K562 (cell line): ENCODE measurements at regions not wholly inside any gene's neighbourhood (a gene's known extent, or its start where the extent isn't known, plus 50 kb on each side); places are given as distances from the start of the nearest gene placed in this dataset.
A peak's percentile ranks its signal among the peaks of the same experiment; 100 is the strongest.

Experiments
- ATAC-seq: fragments of 200-7000 bp; cut with Tn5 transposase; 3 replicates; pipeline ENCODE4 v1.9.1; 2020; ENCODE audit warnings: moderate library complexity
- BruUV-seq: library from RNA; stranded (reverse); fragments of 400-500 nt; replicated peaks from 2 replicates; lab custom pipeline; 2021; lab: Mats Ljungman, UMichigan
- CTCF ChIA-PET: fragments of 300-600 bp; formaldehyde crosslinking; extraction: SDS; loops from one replicate; lab custom pipeline; 2021; ENCODE audit warnings: low intra/inter-chr PET ratio; lab: Yijun Ruan, JAX
- POLR2A ChIA-PET: fragments of 300-600, 350-650 bp; sonication (Branson Sonifier 250); formaldehyde crosslinking; extraction: SDS; loops from one replicate; lab custom pipeline; 2021; ENCODE audit warnings: antibody characterized with exemption, inconsistent platforms; lab: Yijun Ruan, JAX
- DNase-seq, 4 experiments: peaks; one replicate each; pipeline versions ENCODE4 v3.0.0 to v3.0.0-alpha.2; 2011 to 2018; ENCODE audit warnings: low spot score in 3 of 4, mixed read lengths in 3 of 4; ENCODE audit errors: extremely low read depth in 1 of 4
- FAIRE-seq: peaks from 2 replicates; lab custom pipeline; 2011; peaks lifted over from hg19 to GRCh38; lab: Jason Lieb, UNC
- H2AFZ ChIP-seq: 2 replicates; pipeline ENCODE4 v1.6.0; 2011; ENCODE audit warnings: low read depth, low read length, control low read depth, inconsistent platforms
- H3K27ac ChIP-seq: fragments of 200-600 bp; 3 replicates; pipeline ENCODE4 v1.8.0; 2011; ENCODE audit warnings: low read depth, mild to moderate bottlenecking, control low read depth, inconsistent platforms, low read length, moderate library complexity, mixed read lengths; ENCODE audit errors: extremely low read depth
- H3K27me3 ChIP-seq, 2 experiments: fragments of 300-600 bp in 1 of 2; 2 replicates in 1 of 2; 3 replicates in 1 of 2; pipeline versions ENCODE4 v1.6.0 to v1.8.0; 2011; ENCODE audit warnings: inconsistent platforms in 2 of 2, low read length in 2 of 2, mild to moderate bottlenecking in 1 of 2, mixed read lengths in 1 of 2, moderate library complexity in 1 of 2; ENCODE audit not compliant: control insufficient read depth in 2 of 2, insufficient read depth in 2 of 2
- H3K36me3 ChIP-seq: fragments of 300-600 bp; 3 replicates; pipeline ENCODE4 v1.8.0; 2011; ENCODE audit warnings: mild to moderate bottlenecking, low read length, inconsistent platforms; ENCODE audit not compliant: control insufficient read depth, insufficient read depth
- H3K4me1 ChIP-seq, 2 experiments: fragments of 200-600 bp in 1 of 2; replicated peaks in 1 of 2; 2 replicates in 1 of 2; 3 replicates in 1 of 2; pipeline versions ENCODE4 v1.5.1 to v1.8.0; 2011; ENCODE audit warnings: inconsistent platforms in 2 of 2, low read length in 2 of 2, mild to moderate bottlenecking in 1 of 2, mixed read lengths in 1 of 2, moderate library complexity in 1 of 2; ENCODE audit not compliant: control insufficient read depth in 2 of 2, insufficient read depth in 2 of 2
- H3K4me2 ChIP-seq: 2 replicates; pipeline ENCODE4 v1.6.1; 2011; ENCODE audit warnings: low read length, control low read depth, inconsistent platforms, mixed read lengths; ENCODE audit not compliant: insufficient read depth
- H3K4me3 ChIP-seq: fragments of 200-600 bp; sonication (generic), shearing (Covaris generic); 2 replicates; pipeline ENCODE4 v1.5.1; 2016; ENCODE audit warnings: control low read depth, inconsistent platforms
- H3K79me2 ChIP-seq: fragments of 200-600 bp; 3 replicates; pipeline ENCODE4 v1.8.0; 2011; ENCODE audit warnings: low read length, inconsistent platforms; ENCODE audit not compliant: control insufficient read depth, insufficient read depth
- H3K9ac ChIP-seq, 2 experiments: 2 replicates each; pipeline versions ENCODE4 v1.6.0 to v1.6.1; 2011; ENCODE audit warnings: low read depth in 2 of 2, low read length in 2 of 2, control low read depth in 1 of 2, inconsistent platforms in 1 of 2, mild to moderate bottlenecking in 1 of 2, mixed read lengths in 1 of 2; ENCODE audit not compliant: insufficient read depth in 1 of 2
- H3K9me1 ChIP-seq: one replicate; pipeline ENCODE4 v1.6.0; 2011; ENCODE audit warnings: inconsistent platforms, mild to moderate bottlenecking, low read length, moderate library complexity; ENCODE audit not compliant: control insufficient read depth, insufficient read depth
- H3K9me3 ChIP-seq: replicated peaks from 2 replicates; pipeline ENCODE4 v1.5.1; 2011; ENCODE audit warnings: low read depth, low read length, inconsistent platforms; ENCODE audit not compliant: control insufficient read depth, insufficient read depth
- H4K20me1 ChIP-seq: replicated peaks from 2 replicates; pipeline ENCODE4 v1.6.1; 2011; ENCODE audit warnings: low read length, inconsistent platforms, mixed read lengths; ENCODE audit not compliant: control insufficient read depth, insufficient read depth
- FOXP1 ChIP-seq: sonication (generic); formaldehyde crosslinking; IDR thresholded peaks from 2 replicates; pipeline ENCODE4 v1.8.0; 2022; ENCODE audit warnings: mild to moderate bottlenecking, missing genetic modification reagents
- GTF2A2 ChIP-seq: IDR thresholded peaks from 2 replicates; pipeline ENCODE4 v1.6.1; 2016; ENCODE audit warnings: mild to moderate bottlenecking, missing genetic modification characterization, missing compliant biosample characterization
- HINFP ChIP-seq: fragments of 450-650 bp; conservative IDR thresholded peaks from 2 replicates; pipeline ENCODE4 v1.6.1; 2016; ENCODE audit warnings: missing genetic modification characterization, low read depth, mild to moderate bottlenecking, control low read depth, missing compliant biosample characterization
- IRF9 ChIP-seq: fragments of 450-650 bp; IDR thresholded peaks from 2 replicates; pipeline ENCODE4 v1.6.1; 2016; ENCODE audit warnings: missing biosample characterization, missing genetic modification characterization
- MXD1 ChIP-seq: fragments of 250-450 bp; sonication (Bioruptor Pico); IDR thresholded peaks from 2 replicates; pipeline ENCODE4 v1.8.0; 2021; ENCODE audit warnings: borderline replicate concordance, mild to moderate bottlenecking, moderate library complexity; ENCODE audit not compliant: poor library complexity, severe bottlenecking
- PTRF ChIP-seq: fragments of 450-650 bp; IDR thresholded peaks from 2 replicates; pipeline ENCODE4 v1.6.1; 2016; ENCODE audit warnings: mild to moderate bottlenecking, missing genetic modification characterization, missing compliant biosample characterization
- PTTG1 ChIP-seq: fragments of 450-650 bp; IDR thresholded peaks from 2 replicates; pipeline ENCODE4 v1.6.1; 2016; ENCODE audit warnings: low read depth, mild to moderate bottlenecking, missing genetic modification characterization, missing compliant biosample characterization
- PYGO2 ChIP-seq: fragments of 450-650 bp; IDR thresholded peaks from 2 replicates; pipeline ENCODE4 v1.6.1; 2016; ENCODE audit warnings: mild to moderate bottlenecking, missing genetic modification characterization, moderate library complexity, missing compliant biosample characterization
- TAF7 ChIP-seq: fragments of 450-650 bp; IDR thresholded peaks from 2 replicates; pipeline ENCODE4 v1.6.1; 2016; ENCODE audit warnings: missing genetic modification characterization, missing compliant biosample characterization
- TEAD1 ChIP-seq, 2 experiments: fragments of 450-650 bp in 1 of 2; sonication (generic) in 1 of 2; formaldehyde crosslinking; IDR thresholded peaks; 2 replicates each; pipeline versions ENCODE4 v1.4.0 to v1.8.0; 2020 to 2022; ENCODE audit warnings: mild to moderate bottlenecking in 2 of 2, missing genetic modification reagents in 1 of 2
- ZBTB17 ChIP-seq: fragments of 450-650 bp; formaldehyde crosslinking; IDR thresholded peaks from 2 replicates; pipeline ENCODE4 v1.4.0; 2020; ENCODE audit warnings: mild to moderate bottlenecking
- ZFP30 ChIP-seq: fragments of 250-450 bp; sonication (Bioruptor Pico); IDR thresholded peaks from 2 replicates; pipeline ENCODE4 v1.8.0; 2022; ENCODE audit warnings: moderate library complexity, mild to moderate bottlenecking, inconsistent platforms, borderline replicate concordance
- ZNF311 ChIP-seq: fragments of 250-450 bp; sonication (Bioruptor Pico); IDR thresholded peaks from 2 replicates; pipeline ENCODE4 v1.4.0; 2020; ENCODE audit warnings: mild to moderate bottlenecking, moderate library complexity
- ZNF592 ChIP-seq: fragments of 450-650 bp; IDR thresholded peaks from 2 replicates; pipeline ENCODE4 v1.6.1; 2017; ENCODE audit warnings: antibody characterized with exemption, mild to moderate bottlenecking
- WGBS: fragments of 100-300 bp; shearing (Covaris generic); methylation state at CpG from one replicate; pipeline ENCODE4 v1.1.6; 2016; ENCODE audit warnings: low coverage, mixed read lengths; ENCODE audit not compliant: insufficient coverage; ENCODE audit errors: missing lambda C conversion rate; 5-methylcytosine and 5-hydroxymethylcytosine counted together
- in situ Hi-C: fragments of 300-500 bp; cut with MboI; formaldehyde crosslinking; loops from 4 replicates; pipeline ENCODE4 v1.15.0; 2018; ENCODE audit warnings: inconsistent platforms, mixed read lengths
- intact Hi-C: fragments of 100-400 bp; cut with micrococcal nuclease; formaldehyde crosslinking; loops from 2 replicates; pipeline ENCODE4 v1.14.2; 2022

DNA sequence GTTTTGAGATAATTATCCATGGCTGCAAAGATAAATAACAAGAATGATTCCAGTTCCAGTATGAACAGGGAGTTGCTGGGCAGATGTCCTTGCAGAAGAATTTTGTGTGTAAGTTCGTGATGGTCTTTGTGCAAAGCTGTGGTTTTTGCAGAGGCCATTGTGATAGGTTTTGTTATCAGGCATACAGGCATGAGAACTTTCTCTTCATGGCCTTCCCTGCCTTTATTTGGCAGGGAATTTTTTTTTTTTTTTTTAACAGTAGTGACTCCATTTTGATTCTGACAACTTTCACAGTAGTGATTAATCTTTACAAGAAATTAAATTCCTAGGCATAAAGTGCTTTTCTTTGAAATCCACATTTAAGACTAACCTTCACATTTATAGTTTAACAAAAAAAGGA, 1999.5 kb upstream of the CDH6 start:
- CTCF ChIA-PET, result no interaction called here
- FAIRE-seq, result no peak
- WGBS, result 10% methylated on average over 1 of the region's 1 CpG
- no peak for TF ChIP-seq FOXP1 (CRISPR knock-in tag)
- 0 out of 2 replicates have a peak, but pooled peaks have one; percentile 32 for TF ChIP-seq HINFP (tag)
- 0 out of 2 replicates have a peak, but pooled peaks have one; percentile 66 for TF ChIP-seq IRF9 (tag)
- 0 out of 2 replicates have a peak, but pooled peaks have one; percentile 38 for TF ChIP-seq TAF7 (tag)
- TF ChIP-seq PTRF (tag), result 0 out of 2 replicates have a peak, but pooled peaks have one; percentile 38
- TF ChIP-seq ZNF311, result peak; percentile 89
- TF ChIP-seq GTF2A2 (tag), result peak; percentile 73; the same call in 1 of the 2 replicates
- peak; percentile 71; the same call in 1 of the 2 replicates for TF ChIP-seq PYGO2 (tag)
- peak; percentile 50; the same call in 1 of the 2 replicates for TF ChIP-seq ZNF592
- peak in 1 of 2 experiments; percentile 39; a peak in 1 of 4 replicates for TF ChIP-seq TEAD1 (CRISPR knock-in tag; IDR thresholded peaks at IDR 0.05)
- TF ChIP-seq PTTG1 (tag), result peak; percentile 88
- TF ChIP-seq ZFP30, result no peak
- no peak for TF ChIP-seq MXD1 (CRISPR knock-in tag)
- 0 out of 2 replicates have a peak, but pooled peaks have one; percentile 70 for TF ChIP-seq ZBTB17

More for the DNA sequence above, 1999.5 kb upstream of the CDH6 start:
- no TSS peak for BruUV-seq
- ATAC-seq (no peak), DNase-seq (no peak)
- H3K9me3 ChIP-seq, result no peaks in the 10 kb centered on the region
- no peaks in the 10 kb centered on the region for H4K20me1 ChIP-seq
- intact Hi-C loops, result no loop called here
- H2AFZ ChIP-seq, result no peak overlapping the region
- H3K4me1 ChIP-seq, result no peaks in the 10 kb centered on the region
- no peak overlapping the region for H3K4me3 ChIP-seq
- H3K79me2 ChIP-seq, result no peaks in the 10 kb centered on the region
- H3K9me1 ChIP-seq, result no peaks in the 10 kb centered on the region
- POLR2A ChIA-PET, result interaction anchor here (0.6 kb wide), 1 partner anchor 374 kb away, joined by 3 read pairs; no protein-coding TSS in a partner anchor
- H3K9ac ChIP-seq, result no peak overlapping the region
- H3K27ac ChIP-seq, result no peak overlapping the region
- H3K27me3 ChIP-seq, result no peaks in the 10 kb centered on the region
- H3K36me3 ChIP-seq, result no peaks in the 10 kb centered on the region
- in situ Hi-C loops, result no loop called here
- no peak overlapping the region for H3K4me2 ChIP-seq
